T-helper 2 cell (primary cell): ENCODE measurements at regions not wholly inside any gene's neighbourhood (a gene's known extent, or its start where the extent isn't known, plus 50 kb on each side); places are given as distances from the start of the nearest gene placed in this dataset.

Source experiments
- DNase-seq, 5 experiments: peaks; one replicate each; pipeline versions ENCODE4 v3.0.0 to v3.0.0-alpha.2; 2012 to 2022

DNA sequence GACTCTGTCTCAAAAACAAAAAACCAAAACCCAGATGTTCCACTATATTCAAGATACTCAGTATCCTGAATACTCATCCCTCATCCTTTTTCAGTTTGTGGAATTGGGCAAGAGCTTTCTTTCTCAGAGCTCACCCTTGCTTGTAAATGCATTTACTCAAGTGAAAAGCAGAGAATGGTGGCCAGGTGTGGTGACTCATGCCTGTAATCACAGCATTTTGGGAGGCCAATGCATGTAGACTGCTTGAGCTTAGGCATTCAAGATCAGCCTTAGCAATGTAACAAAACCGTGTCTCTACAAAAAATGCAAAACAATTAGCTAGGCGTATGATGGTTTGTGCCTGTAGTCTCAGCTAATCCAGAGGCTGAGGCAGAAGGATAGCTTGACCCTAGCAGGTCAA lies 553.2 kb upstream of the AMELY start:
- no peak for DNase-seq

DNA sequence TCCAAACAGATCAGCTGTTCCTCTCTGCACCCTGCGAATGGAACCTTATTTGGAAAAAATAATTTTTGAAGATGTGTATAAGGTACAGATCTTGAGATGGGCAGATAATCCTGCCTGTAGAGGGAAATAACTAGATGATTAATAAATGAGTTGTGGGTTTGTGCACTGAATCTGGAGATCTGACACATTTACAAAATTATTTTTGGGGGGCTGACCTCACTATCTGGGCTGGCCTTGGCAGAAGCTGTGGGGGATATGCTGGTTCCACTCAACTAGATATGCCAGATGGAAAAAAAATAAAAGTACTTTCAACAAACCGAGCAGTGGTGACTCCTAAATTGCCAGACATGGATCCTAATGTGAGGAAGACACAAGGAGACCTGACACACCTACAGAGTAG lies 552.2 kb upstream of the AMELY start:
- DNase-seq, result no peak

DNA sequence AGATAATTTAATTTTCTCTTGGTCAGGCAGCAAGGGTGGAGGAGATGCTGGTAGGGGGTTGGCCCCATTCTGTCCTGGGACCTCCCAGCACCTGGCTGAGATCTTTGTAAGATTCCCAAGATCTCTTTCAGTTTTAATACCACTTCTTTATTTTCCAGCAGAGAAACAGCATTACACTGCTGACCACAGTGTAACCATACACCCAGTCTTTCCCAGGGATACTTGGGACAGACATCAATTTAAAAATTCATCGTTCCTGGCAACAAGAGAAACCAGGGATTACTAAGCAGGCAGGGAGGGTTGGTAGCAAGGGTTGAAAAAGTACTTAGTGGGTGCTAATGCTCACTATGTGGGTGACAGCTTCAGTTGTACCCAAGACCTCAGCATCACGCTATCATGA lies 551.6 kb upstream of the AMELY start:
- no peak for DNase-seq

DNA sequence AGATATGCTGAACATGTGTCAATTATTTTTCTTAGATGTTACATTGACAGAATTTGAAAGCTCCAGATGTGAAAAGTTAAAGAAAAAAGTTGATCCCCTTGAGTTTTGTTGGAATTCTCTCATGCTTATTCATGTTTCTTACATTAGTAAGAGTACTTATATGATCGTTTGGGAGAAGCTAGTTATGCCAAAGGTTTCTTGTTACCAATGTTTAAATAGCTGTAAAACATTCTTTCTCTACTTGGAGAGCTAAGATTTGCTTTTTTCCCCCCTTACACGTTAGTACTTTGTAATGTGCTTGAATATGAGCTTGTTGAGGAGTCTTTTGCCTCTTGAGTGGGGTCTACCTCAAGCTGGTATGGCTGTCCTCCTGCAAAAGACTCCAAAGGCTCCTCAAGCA lies 551.1 kb upstream of the AMELY start:
- DNase-seq, result no peak

DNA sequence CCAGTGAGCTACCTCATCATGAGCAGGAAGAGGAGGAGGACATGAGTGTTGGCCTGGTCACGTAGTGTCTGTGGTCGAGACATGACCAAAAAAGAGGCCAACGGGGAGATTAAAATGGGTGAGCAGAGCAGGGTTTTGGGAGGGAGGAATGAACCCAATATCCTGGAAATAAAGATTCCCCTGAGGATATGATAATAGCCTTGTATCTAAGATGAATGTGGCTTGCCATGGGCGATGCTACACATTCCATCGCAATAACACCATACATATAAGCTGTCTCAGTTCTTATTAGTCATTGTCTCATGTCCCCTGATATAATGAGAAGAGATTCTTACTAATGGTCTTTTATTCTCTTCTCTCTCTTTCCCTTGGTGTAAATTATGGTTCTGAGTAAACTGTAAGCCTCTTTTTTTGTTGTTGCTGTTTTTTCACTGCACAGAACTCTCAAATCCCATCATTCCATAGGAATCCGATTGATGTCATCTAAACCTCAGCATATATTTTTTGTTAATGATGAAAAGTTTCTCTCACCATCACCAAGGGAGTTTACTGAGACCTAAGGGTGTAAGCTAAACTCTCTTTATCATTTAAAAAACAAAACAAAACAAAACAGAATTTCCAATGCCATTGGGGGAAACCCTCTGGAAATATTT lies 550.4 kb upstream of the AMELY start:
- DNase-seq, result no peak

DNA sequence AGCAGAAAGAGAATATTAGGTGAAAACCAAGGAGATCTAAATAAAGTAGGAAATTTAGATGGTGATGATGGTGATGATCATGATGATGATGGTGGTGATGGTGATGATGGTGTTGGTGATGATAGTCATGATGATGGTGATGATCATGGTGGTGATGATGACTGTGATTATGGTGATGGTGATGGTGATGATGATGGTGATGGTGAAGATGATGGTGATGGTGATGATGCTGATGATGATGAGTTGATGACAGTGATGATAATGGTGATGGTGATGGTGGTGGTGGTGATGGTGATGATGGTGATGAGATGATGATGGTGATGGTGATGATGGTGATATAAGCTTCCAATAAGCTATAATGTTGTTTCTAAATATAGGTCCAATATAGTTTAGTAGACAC lies 548.2 kb upstream of the AMELY start:
- DNase-seq, result no peak

DNA sequence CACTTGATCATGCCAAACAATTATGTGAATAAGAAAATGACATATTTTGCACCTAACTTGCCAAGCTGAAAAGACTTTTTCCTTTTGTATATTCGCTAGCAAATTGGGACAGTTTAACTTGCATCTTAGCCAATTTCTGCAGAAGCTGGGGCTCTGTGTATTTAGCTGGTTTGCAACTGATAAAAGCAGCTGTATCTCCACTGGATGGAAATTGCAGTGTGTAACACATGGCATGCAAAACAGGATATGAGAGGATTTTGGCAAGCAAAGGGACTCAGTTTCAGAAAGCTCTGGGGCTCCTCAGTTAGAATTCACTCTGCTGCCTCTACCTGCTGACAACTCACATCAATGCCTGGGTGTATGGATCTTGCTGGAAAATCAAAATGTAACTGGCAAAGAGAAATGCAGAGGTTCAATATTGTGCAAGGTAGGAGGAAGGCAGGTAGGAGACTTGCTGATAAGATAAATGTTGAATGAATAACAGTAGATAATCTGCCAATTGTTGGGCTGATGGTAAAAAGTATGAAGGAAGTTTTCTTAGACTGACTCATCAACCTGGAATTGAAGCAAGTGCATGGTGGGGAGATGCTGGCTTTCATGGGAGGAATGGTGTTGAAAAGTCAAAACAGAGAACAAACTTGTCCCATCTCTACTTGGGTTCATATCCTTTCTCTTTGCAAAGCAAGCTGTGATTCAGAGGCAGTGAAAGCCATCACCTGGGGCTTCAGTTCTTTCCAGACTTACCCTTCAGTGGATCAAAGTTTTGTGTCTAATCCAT lies 546.9 kb upstream of the AMELY start:
- DNase-seq, result no peak

DNA sequence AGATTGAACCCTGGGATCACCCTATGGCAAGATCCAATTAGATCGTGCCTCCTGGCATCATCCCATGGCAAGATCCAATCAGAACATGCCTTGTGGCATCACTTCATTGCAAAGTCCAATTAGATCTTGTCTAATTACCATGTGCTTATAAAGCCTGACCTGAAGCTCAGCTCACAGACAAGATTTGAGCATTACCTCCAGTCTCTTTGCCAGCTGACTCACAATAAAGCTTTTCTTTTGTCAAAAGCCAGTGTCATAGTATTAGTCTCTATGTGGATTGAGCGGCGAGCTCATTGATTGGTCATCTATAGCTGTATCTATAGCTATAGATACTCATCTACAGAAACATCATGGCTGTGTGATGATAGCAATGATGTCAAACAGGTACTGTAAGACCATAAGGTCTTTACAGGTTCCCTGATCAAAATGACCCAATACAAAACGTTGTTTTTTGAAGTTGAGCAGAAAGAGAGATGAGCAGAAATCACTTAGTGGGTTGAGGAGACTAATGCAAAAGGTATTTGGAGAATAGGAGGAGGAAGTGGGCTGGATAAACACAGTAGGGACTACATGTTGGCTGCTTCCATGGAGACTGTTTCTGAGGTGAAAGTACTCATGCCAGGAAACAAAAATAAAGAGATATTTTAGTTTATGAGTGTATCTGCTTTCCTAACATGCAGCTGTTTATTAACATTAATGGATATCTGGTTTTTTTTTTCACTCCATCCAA lies 545.9 kb upstream of the AMELY start:
- DNase-seq, result no peak

DNA sequence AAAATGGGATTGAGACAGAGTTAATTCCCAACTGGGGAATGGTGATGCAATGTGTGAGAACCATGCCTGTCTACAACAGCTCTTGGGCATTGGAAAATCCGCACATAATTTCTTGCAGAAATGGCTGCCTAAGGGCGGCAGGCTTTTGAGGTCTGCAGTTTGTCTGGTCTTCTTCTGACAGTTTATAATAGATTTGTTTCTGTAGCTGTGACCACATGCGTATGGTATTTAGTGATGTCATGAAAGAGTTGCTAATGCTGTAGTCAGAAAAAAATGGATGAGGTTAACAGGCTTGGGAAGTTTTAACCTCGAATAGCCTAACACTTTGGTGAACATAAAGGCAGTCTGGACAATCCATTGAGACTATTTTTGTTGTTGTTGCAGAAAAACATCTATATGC lies 544.1 kb upstream of the AMELY start:
- no peak for DNase-seq

DNA sequence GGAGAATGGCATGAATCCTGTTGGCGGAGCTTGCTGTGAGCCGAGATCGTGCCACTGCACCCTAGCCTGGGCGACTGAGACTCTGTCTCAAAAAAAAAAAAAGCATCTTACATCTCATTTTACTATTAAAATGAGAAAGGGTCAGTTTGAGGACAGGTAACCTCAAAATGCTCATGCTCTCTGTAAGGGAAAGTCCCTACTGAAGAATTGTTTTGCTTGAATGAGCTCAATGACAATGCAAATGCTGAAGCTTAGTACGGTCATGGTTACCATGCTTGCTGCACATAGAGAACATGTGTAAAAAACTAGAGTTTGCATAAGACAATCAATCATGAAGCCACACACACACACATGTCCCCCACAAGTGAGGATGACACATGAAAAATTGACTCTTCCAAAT lies 541.8 kb upstream of the AMELY start:
- no peak for DNase-seq

DNA sequence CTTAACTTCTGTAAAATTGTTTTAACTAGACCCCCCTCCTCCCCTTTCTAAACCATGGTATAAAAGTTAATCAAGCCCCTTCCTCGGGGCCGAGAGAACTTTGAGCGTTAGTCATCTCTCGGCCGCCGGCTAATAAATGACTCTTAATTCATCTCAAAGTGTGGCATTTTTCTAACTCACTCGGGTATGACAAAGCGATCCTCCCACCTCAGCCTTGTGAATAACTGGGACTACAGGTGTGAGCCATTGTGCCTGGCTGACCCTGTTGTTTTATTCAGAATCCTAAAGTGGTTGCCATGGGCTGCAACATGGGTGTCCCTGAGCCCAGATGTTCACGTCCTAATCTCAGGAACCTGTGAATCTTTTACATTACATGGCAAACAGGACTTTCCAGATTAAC lies 540.7 kb upstream of the AMELY start:
- no peak for DNase-seq

DNA sequence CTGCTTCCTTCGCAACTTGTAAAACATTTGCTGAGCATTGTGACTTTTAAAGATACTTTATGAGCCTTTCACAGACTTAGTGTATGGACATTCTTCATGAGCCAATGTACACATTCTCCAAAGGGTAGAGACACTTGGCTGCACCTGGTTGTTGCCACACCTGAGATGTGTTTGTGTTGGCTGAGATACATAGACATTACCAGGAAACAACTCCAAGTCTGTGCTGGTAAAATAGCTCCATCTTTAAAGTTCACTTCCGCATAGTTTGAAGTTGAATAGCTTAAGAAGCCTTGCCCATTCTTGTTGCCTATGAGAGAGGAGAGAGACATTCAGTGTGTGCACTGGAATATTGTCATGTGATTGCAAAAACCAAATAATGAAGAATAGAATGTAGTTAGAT lies 538.3 kb upstream of the AMELY start:
- DNase-seq, result no peak

DNA sequence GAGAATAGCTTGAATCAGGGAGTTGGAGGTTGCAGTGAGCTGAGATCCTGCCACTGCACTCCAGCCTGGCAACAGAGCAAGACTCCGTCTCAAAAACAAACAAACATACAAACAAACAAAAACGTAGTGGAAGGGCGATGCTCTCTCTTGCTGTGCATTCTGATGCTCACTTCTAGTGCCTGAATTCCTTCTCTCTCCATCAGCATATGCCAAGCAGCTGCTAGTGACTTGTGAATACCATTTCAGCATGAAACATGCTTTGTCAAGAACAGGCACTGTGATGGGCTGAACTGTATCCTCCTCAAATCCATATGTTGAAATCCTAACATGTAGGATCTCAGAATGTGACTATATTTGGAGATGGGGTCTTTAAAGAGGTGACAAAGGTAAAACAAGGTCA lies 537.1 kb upstream of the AMELY start:
- DNase-seq, result no peak

DNA sequence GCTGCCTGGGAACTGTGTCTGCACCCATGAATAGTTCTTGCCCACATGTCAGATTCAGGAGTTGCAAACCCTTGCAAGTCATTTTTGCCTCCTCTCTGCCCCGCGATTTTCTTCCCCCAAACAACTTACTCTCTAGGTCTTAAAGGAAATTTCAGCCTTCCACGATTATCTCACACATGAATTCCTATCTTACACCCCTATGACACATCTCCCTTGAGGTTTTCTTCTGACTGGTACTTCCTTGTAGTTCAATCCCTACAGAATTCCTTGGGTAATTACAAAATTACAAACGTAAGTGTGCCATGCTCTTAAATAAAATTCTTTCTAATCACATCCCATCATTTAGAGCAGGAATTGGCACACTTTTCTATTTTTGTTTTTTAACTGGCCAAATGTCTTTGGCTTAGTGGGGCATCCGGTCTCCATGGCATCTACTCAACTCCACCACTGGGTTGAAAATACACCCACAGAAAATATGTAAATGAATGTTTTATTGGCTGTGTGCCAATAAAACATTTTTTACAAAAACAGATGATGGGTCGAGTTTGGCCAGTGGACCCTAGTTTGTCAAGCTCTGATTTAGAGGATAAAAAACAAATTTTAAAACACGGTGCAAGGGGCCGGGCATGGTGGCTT lies 536.4 kb upstream of the AMELY start:
- DNase-seq, result no peak

DNA sequence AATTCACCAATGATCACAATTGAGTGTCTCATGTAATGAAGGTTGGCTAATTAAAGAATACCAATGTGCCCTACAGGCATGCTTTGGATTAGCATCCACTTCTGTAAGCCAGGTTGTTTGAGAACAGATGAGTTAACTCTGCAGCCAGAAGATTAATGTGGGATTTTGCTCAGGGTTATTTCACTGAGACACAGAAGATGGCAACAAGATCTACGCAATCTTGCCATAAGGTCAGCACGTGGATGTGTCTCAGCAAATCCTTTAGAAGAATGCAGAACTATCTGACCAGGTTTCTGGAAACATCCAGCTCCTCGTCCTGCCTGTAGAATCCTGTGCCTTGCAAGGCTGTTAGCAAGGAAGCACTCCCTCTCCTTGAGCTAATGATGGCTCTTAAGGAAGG lies 532.6 kb upstream of the AMELY start:
- DNase-seq, result no peak

DNA sequence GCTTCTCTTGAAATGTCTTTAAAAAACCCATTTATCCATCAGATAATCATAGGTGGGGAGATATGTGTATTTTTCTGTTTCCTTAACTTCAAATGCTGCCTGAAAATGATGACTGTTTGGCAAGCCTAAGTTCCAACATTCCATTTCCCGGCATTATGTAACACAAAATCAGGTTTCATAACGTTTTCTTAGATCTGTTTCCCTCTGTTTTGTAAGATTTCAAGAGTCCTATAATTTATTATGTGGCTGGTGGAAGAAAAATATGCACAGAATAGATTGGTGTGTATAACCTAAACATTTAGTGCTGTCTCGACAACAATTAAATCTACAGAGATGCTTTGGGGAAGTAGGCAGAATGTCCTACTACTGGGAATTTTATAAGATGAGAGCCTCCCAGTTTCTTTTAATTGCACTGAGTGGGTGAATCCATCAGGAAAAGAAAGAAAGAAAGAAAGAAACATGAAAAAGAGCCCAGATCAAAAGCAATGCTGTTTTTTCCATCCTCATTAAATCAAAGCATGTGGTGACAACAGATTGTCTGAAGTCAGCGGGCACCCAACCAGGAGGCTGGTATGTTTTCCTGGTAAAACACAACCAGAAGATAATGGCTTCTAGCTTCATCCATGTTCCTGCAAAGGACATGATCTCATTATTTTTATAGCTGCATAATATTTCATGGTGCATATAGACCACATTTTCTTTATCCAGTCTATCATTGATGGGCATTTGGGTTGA lies 529.4 kb upstream of the AMELY start:
- DNase-seq, result no peak

DNA sequence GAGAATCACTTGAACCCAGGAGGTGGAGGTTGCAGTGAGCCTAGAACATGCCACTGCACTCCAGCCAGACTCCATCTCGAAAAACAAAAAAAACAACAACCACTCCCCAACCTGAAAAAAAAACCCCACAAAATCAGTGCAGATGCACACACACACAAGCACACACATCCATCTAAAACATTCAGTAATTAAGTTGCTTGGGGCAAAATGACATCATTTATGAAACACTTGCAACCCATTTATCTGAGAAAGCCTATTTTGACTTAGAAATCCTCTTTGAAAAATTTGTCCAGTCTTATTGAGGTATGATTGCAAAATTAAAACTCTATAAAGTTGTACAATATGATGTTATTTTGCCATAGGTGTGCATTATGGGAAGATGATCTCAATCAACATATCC lies 525.5 kb upstream of the AMELY start:
- no peak for DNase-seq

DNA sequence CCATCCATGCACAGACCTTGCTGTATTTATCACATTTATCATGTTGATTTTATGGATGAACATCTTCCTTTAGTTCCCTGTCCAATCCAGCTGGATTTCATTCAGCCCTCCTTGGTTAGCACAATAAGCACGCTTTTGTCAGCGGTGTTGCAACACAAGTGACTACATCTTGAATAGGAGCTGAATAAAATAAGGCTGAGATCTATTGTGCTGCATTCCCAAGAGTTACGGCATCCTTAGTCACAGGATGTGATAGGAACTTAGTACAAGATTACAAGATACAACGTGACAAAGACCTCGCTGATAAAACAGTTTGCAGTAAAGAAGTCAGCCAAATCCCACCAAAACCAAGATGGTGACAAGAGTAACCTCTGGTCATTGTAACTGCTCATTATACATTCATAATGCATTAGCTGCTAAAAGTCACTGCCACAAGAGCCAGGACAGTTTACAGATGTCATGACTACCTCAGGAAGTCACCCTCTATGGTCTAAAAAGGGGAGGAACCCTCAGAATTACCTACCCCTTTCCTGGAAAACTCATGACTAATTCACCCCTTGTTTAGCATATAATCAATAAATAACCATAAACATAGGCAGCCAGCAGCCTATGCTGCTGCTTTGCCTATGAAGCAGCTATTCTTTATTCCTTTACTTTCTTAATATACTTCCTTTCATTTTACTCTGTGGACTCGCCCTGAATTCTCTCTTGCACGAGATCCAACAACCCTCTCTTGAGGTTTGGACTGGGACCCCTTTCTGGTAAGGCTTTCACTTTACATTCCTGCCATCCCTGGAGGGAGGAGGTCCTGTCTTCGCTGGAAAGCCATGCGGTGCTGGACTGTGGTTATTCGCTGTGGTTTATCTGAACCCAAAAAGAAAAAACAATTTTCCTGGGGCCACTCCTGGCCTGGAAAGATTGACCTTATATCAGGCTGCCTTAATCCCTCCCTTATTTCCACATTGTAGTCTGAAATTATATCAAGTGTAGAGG lies 522.6 kb upstream of the AMELY start:
- no peak for DNase-seq

DNA sequence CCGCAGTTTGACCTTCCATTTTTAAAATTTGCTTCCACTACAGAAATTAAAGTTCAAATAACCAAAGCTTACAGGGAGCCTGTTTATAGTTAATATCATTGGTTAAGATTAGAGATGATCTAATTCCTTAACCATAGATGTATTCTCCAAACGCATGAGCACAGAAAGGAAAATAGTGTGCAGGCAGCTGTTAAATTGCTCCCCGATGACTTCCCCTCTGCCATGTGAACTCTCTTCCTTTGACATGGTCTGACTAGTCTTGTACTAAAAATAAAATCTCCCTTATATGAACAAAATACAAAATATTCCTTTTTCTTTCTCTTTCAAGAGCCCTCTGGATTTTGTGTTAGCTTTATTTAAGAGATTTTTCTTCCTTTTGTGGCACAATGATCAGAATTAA lies 507.6 kb upstream of the AMELY start:
- DNase-seq, result no peak

DNA sequence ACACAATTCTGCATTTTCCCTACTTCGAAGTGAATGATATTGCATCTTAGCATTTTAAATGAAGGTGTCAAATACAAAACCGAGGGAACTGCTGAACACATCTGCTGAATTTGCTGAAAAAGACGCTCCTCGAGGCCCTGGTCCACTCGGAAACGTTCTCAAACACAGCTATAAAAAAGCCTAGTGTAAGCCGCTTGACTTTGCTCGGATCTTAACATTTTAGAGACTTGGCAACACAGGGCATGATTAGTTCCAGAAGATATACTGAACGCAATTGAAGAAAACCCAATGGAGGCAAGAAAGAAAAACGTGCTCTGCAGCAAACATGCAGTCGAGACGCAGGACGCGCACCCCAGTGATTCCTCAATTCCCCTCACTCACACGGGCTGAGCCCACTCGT lies 506.4 kb upstream of the AMELY start:
- DNase-seq, result no peak

DNA sequence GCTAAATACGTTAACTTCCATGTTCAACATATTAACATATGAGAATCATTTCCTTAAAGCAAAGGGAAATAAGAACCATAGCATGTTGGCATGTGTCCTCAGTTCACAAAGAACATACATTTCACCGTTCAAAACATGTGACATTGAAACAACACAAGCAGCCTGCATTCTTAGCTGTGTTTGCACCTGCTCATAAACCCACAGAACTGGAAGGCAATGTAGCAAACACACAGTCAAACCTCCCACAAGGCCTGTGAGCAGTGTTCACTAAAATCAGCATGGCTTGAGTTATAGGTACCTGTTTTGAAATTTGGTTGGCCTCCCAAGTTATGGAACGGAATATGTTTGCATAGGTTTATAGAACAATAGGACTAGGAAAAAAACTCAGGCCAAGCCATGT lies 504.9 kb upstream of the AMELY start:
- no peak for DNase-seq
